Lung microvascular endothelial cell (primary cell): ENCODE measurements at regions not wholly inside any gene's neighbourhood (a gene's known extent, or its start where the extent isn't known, plus 50 kb on each side); places are given as distances from the start of the nearest gene placed in this dataset.

Experiments used
- DNase-seq, 2 donors: peaks; one replicate each; pipeline versions ENCODE4 v3.0.0 to v3.0.0-alpha.2; 2010; ENCODE audit warnings: low read depth in 2 of 2

DNA sequence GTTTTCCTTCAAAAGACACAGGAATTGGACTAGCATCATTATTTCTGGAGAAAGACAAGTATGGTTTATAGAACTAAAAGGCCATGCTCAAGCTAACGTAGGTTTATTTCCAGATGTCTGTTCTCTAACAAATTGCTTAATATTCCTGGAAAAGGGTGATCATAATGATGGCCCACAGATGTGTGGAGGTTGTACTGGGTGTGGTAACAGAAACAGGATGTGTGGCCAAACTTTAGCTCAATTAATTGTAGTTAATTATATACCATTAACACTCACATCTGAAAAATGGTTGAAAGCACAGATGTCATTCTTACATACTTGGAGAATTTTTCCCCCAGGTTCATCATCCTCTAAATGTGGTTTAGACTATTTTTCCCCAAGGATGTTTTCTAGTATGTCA lies 292.7 kb upstream of the RASA1 start:
- no peak for DNase-seq

GRCh38 chr5:86977190-86977589 lies 290.5 kb upstream of the RASA1 start:
- DNase-seq: no peak

DNA sequence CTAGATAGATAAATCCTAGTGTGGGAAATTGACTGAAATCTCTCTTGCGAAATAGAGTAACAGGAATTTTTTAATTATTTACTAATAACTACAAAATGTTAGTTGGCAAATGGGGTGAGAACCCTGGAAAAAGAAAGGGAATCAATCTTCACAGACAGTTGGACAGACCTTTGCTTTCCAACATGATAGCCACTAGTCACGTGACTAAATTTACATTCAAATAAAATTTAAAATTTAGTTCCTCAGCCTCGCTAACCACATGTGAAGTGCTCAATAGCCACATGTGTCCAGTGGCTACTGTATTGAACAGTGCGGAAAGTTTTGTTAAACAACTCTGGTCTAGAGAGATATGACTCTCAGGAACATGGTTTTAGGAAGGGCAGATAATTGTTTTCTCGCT lies 289.9 kb upstream of the RASA1 start:
- DNase-seq: no peak

DNA sequence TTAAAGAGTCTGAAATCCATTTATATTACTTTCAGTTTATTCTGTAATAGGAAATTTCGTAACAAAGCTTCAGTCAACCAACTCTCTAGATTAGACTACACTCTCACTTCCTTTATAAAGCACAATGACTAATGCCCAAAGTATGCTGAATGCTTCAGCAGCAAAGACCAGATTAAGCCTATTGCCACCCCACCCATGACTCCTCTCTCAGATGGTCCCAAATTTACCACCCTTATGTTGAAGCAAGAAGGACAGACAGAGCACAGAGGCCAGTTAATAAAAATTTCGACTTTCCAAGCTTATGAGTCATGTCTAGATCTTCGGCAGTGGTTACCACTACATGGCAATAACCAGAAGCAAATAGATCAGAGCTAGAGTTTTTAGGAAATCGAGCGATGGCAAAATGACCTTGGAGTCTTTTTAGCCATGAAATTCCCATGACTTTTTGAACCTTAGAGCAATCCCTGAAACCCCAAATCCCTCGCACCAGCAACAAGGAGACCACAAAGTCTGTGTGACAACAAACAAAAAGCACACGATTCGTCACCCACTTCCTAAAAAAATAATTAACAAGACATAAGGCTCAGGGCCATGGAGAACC lies 287.8 kb upstream of the RASA1 start:
- DNase-seq: peak; percentile 71 to 82

- DNase-seq: no peak
These were observed 285.8 kb upstream of the RASA1 start for GRCh38 chr5:86981898-86982297.

GRCh38 chr5:86983208-86983607 lies 284.5 kb upstream of the RASA1 start:
- DNase-seq: no peak

- DNase-seq: peak in 1 of 2 donors; percentile 5
These were observed 280.8 kb upstream of the RASA1 start for GRCh38 chr5:86986837-86987236.

DNA sequence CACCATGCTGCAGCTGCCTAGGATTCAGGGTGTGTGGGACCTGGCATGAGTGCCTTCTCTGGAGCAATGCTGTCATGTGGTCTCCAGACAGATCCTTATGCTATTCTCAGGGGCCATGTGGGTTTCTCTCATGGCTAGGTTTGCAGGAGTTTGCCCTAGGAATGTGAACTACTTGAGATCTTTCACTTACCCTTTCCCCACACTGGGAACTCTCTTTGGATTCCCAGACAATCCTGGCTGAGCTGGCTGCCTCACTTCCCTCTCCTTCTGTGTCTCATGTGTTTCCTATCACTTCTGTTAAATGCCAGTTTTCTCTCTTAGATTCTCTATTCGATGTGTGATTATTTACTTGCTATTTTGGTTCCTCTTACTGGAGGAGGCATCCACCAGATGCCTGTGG lies 270.2 kb upstream of the RASA1 start:
- peak in 1 of 2 donors; percentile 4 for DNase-seq

GRCh38 chr5:86999951-87000350 lies 267.7 kb upstream of the RASA1 start:
- DNase-seq: no peak

DNA sequence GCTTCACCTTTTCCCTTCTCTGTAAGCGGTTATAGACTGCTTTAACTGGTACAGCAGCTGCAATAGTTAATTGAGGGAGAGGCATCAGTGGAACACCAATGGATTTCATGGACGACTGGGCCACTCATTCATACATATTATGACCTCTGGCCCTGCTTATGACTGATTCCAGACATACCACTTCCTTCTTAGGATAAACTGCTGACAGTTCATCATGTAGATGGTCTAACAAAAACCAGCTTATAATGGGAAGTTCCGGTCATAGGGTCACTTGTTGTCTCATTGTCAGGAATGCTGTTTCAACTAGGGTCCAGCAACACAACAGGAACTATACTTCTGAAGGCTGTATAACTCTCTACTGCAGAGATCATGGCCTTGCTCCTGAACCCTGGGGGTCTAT lies 265.2 kb upstream of the RASA1 start:
- peak; percentile 13 to 42 for DNase-seq

GRCh38 chr5:87004101-87004500 lies 263.6 kb upstream of the RASA1 start:
- no peak for DNase-seq

DNA sequence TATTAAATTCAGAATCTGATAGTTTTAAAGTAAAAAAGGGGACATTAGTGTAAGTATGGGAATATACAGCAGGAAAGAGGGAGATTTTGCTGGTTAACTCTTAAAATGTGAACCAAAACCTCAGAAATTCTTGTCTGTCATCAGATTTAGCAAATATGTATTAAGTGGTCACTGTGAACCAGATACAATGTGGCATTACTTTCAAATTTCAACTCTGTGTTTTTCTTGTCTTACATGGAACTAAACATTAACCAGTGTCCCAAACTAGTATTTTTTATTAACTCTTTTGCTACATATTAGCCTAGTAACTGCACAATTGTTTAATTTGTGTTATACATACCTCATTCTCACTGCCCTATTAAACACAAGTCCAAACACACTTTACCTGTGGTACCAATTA lies 259.9 kb upstream of the RASA1 start:
- DNase-seq: no peak

GRCh38 chr5:87008751-87009560 lies 258.7 kb upstream of the RASA1 start:
- DNase-seq: peak in 1 of 2 donors; percentile 16

DNA sequence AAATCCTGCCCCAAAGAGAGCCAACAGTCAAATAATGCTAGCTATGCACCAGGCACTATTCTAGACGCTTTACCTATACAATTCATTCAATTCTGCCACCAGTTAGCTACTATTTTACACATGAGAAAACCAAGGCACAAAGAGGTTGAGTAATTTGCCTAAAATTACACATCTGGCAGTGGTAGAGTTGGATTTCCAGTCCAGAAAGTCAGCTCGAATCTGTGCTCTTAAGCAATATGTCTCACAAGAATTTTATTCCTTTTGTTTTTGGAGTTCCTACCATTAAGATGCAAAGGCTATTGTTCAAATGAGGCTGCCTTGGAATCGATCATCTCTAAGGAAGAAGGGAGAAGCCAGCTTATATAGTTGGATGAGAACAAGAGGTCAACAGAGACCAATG lies 256.9 kb upstream of the RASA1 start:
- DNase-seq: no peak

DNA sequence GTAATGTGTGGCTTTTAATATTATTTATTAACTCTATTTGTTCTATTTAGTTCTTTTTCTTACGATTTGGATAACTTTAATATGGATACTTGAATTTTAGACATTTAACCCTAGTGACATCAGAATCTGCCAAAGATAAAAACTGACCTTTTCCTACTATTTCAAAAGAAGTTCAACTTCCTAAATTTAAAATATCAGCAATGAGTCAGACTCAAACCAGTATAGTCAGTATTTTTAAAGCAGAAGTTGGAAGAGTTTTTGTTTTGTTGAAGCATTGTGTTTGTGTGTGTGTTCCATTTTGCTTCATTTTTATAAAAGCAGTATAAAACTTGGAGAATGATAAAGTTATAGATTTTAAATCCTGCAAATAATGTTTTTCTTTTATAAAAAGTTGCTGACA lies 251.8 kb upstream of the RASA1 start:
- peak in 1 of 2 donors; percentile 9 for DNase-seq

GRCh38 chr5:87020099-87020934 lies 247.4 kb upstream of the RASA1 start:
- peak; percentile 17 to 25 for DNase-seq

DNA sequence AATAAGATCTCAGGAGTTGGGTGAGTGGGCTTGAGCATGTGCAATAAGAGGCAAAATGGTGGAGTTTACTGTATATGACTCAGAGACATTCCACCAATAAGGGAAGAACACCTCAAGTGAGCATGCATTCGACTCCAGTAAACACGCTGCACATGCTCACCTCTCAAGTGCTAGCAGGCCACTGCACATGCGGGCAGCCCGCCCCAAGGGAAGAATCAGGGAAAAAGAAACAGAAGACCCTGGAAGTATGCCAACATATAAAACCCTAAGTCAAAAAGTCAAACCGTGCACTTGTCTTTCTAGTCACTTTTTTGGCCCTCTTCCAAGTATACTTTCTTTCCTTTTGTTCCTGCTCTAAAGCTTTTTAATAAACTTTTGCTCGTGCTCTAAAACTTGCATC lies 245.3 kb upstream of the RASA1 start:
- DNase-seq: no peak

GRCh38 chr5:87027570-87027969 lies 240.1 kb upstream of the RASA1 start:
- no peak for DNase-seq

GRCh38 chr5:87029951-87030350 lies 237.7 kb upstream of the RASA1 start:
- DNase-seq: no peak

- no peak for DNase-seq
These were observed 237.0 kb upstream of the RASA1 start for GRCh38 chr5:87030699-87031098.

DNA sequence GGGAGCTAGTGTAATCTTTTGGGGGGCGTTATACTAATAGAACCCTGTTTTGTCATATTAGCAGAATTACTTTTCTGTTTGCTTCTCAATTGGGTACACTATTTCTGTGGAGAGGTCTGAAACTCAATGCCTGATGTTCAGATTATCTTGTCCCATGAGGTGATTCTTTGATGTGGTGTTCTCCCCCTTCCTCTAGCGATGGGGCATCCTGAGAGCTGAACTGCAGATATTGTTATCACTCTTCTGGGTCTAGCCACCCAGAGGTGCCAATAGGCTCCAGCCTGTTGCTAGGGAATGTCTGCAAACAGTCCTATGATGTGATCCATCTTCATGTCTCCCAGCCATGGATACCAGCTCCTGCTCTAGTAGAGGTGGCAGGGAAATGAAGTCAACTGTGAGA lies 233.1 kb upstream of the RASA1 start:
- DNase-seq: no peak

- no peak for DNase-seq
These were observed 225.1 kb upstream of the RASA1 start for GRCh38 chr5:87042554-87042953.
